Fibroblast of lung (primary cell): ENCODE measurements at regions not wholly inside any gene's neighbourhood (a gene's known extent, or its start where the extent isn't known, plus 50 kb on each side); places are given as distances from the start of the nearest gene placed in this dataset.

Source experiments
- DNase-seq, 2 donors: peaks; one replicate each; pipeline versions ENCODE4 v3.0.0 to v3.0.0-alpha.2; 2010; ENCODE audit warnings: low read depth in 2 of 2
- H2AFZ ChIP-seq: 2 replicates; pipeline ENCODE4 v1.5.1; 2012; ENCODE audit warnings: low read length, control low read depth, inconsistent platforms
- H3K27ac ChIP-seq: 2 replicates; pipeline ENCODE4 v1.5.1; 2011; ENCODE audit warnings: low read length, control low read depth; ENCODE audit not compliant: insufficient read depth
- H3K27me3 ChIP-seq: 2 replicates; pipeline ENCODE4 v1.5.1; 2011; ENCODE audit warnings: mild to moderate bottlenecking, low read length; ENCODE audit not compliant: control insufficient read depth, insufficient read depth
- H3K36me3 ChIP-seq: 2 replicates; pipeline ENCODE4 v1.5.1; 2011; ENCODE audit warnings: low read length; ENCODE audit not compliant: control insufficient read depth, insufficient read depth
- H3K4me1 ChIP-seq: 2 replicates; pipeline ENCODE4 v1.5.1; 2011; ENCODE audit warnings: low read length; ENCODE audit not compliant: control insufficient read depth, insufficient read depth; ENCODE audit errors: extremely low read depth
- H3K4me2 ChIP-seq: 2 replicates; pipeline ENCODE4 v1.5.1; 2011; ENCODE audit warnings: low read length, control low read depth; ENCODE audit not compliant: insufficient read depth; ENCODE audit errors: extremely low read depth
- H3K4me3 ChIP-seq, 4 experiments: fragments of 200-600 bp in 1 of 4; sonication (generic) in 1 of 4; replicated peaks in 1 of 4; 2 replicates each; pipeline ENCODE4 v1.5.1; 2011 to 2016; ENCODE audit warnings: low read length in 4 of 4, low read depth in 3 of 4, mild to moderate bottlenecking in 3 of 4, control low read depth in 2 of 4, inconsistent platforms in 1 of 4, mixed read lengths in 1 of 4; ENCODE audit not compliant: insufficient read depth in 1 of 4; ENCODE audit errors: control extremely low read depth in 1 of 4
- H3K79me2 ChIP-seq: 2 replicates; pipeline ENCODE4 v1.5.1; 2012; ENCODE audit warnings: mild to moderate bottlenecking, low read length, inconsistent platforms; ENCODE audit not compliant: control insufficient read depth, insufficient read depth
- H3K9ac ChIP-seq: 2 replicates; pipeline ENCODE4 v1.5.1; 2011; ENCODE audit warnings: mild to moderate bottlenecking, low read length, control low read depth; ENCODE audit not compliant: insufficient read depth
- H3K9me3 ChIP-seq: 2 replicates; pipeline ENCODE4 v1.5.1; 2012; ENCODE audit warnings: low read depth, low read length; ENCODE audit not compliant: control insufficient read depth, insufficient read depth
- H4K20me1 ChIP-seq: 2 replicates; pipeline ENCODE4 v1.5.1; 2011; ENCODE audit warnings: low read length; ENCODE audit not compliant: control insufficient read depth, insufficient read depth; ENCODE audit errors: extremely low read depth
- CTCF ChIP-seq, 2 donors: IDR thresholded peaks in 1 of 2; conservative IDR thresholded peaks in 1 of 2; 1 replicate in 1 of 2; 2 replicates in 1 of 2; pipeline ENCODE4 v1.5.1; 2011 to 2012; ENCODE audit warnings: low read length in 2 of 2, control low read depth in 1 of 2, inconsistent platforms in 1 of 2, low read depth in 1 of 2, mild to moderate bottlenecking in 1 of 2
- EZH2 ChIP-seq: IDR thresholded peaks from 2 replicates; pipeline ENCODE4 v1.5.1; 2012; ENCODE audit warnings: low read length, control low read depth, mild to moderate bottlenecking; ENCODE audit errors: missing control alignments

- Histone ChIP-seq H3K4me1 (peaks cover 14% of the 10 kb centered on the region), H3K9me3 (no peaks in the 10 kb centered on the region), H3K27me3 (no peaks in the 10 kb centered on the region), H2AFZ (peak overlapping the region; percentile 62), H3K4me3 (no peak overlapping the region), H3K9ac (peak overlapping the region; percentile 39), H3K4me2 (peak overlapping the region; percentile 67), H4K20me1 (no peaks in the 10 kb centered on the region), H3K27ac (peak overlapping the region; percentile 85), H3K79me2 (no peaks in the 10 kb centered on the region), H3K36me3 (no peaks in the 10 kb centered on the region)
- no peak for TF ChIP-seq CTCF (conservative IDR thresholded peaks at IDR 0.05 in 1 of 2, IDR thresholded peaks at IDR 0.05 in 1 of 2; ENCODE audit: low read depth in 1 of 2, low read length in 2 of 2)
- no peak for TF ChIP-seq EZH2
- peak; percentile 86 to 93 for DNase-seq
Measured at GRCh38 chr3:101065962-101066361, 72.7 kb upstream of the ABI3BP start.

- H3K9me3 ChIP-seq = no peaks in the 10 kb centered on the region
- H3K4me1 ChIP-seq = peaks cover 8% of the 10 kb centered on the region
- H3K4me2 ChIP-seq = no peak overlapping the region
- no peak overlapping the region for H3K9ac ChIP-seq
- H3K27me3 ChIP-seq = no peaks in the 10 kb centered on the region
- no peak for TF ChIP-seq EZH2
- H3K27ac ChIP-seq = no peak overlapping the region
- no peak overlapping the region for H2AFZ ChIP-seq
- H3K79me2 ChIP-seq = no peaks in the 10 kb centered on the region
- no peak for DNase-seq
- H3K36me3 ChIP-seq = no peaks in the 10 kb centered on the region
- H4K20me1 ChIP-seq = no peaks in the 10 kb centered on the region
- no peak overlapping the region for H3K4me3 ChIP-seq
Measured at GRCh38 chr3:101063401-101063800, 70.2 kb upstream of the ABI3BP start.

- Histone ChIP-seq H3K27me3 (no peaks in the 10 kb centered on the region), H3K79me2 (no peaks in the 10 kb centered on the region), H2AFZ (no peak overlapping the region), H3K27ac (no peak overlapping the region), H3K9ac (no peak overlapping the region), H4K20me1 (no peaks in the 10 kb centered on the region), H3K36me3 (no peaks in the 10 kb centered on the region), H3K4me2 (no peak overlapping the region), H3K4me3 (no peak overlapping the region), H3K4me1 (peaks cover 3% of the 10 kb centered on the region), H3K9me3 (no peaks in the 10 kb centered on the region)
- DNase-seq = no peak
- no peak for TF ChIP-seq EZH2
- no peak for TF ChIP-seq CTCF (conservative IDR thresholded peaks at IDR 0.05 in 1 of 2, IDR thresholded peaks at IDR 0.05 in 1 of 2; ENCODE audit: low read depth in 1 of 2, low read length in 2 of 2)
Measured at GRCh38 chr3:101061312-101061711, 68.1 kb upstream of the ABI3BP start.
